HG03280 (cell line): ENCODE measurements at regions not wholly inside any gene's neighbourhood (a gene's known extent, or its start where the extent isn't known, plus 50 kb on each side); places are given as distances from the start of the nearest gene placed in this dataset.

Source experiments
- ATAC-seq: cut with Tn5 transposase; IDR thresholded peaks from one replicate; pipeline ENCODE4 v1.9.1; 2021; ENCODE audit warnings: mild to moderate bottlenecking, moderate library complexity; ENCODE audit not compliant: unreplicated experiment

DNA sequence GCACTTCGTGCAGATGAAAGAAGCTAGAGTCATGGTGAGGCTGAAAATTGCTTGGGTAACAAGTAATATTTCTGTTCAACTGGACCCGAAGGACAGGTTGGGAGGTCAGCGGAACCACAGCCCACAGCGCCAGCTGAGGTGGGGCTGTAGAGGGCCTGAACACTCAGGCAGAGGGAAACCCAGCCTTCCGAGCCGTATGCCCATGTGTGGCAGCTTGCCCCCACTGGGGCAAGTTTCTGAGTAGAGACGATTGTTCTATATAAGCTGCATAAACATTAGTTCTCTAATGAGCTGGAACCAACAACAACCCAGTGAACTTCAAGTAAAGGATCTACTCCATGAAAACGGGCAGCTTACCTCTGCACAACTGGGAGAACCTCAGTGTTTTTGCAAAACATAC lies 58.4 kb upstream of the TNS3 start:
- no peak for ATAC-seq

DNA sequence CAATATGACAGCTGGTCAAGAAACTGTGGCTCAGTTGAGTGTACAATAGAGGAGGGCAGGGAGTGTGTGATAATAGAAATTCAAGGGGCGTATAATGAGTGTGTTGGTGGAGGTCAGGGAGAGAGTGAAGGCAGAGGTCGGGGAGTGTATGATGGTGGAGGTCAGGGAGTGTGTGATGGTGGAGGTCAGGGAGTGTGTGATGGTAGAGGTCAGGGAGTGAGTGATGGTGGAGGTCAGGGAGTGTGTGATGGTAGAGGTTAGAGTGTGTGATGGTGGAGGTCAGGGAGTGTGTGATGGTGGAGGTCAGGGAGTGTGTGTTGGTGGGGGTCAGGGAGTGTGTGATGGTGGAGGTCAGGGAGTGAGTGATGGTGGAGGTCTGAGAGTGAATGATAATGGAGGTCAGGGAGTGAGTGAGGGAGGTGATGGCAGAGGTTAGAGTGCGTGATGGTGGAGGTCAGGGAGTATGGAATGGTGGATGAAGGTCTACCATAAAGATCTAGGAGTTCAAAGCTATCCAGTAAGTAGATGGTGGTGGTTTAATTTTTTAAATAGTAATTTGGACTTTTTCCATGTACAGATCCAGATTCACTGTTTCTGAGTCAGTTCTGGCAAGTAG lies 57.7 kb upstream of the TNS3 start:
- ATAC-seq: no peak

DNA sequence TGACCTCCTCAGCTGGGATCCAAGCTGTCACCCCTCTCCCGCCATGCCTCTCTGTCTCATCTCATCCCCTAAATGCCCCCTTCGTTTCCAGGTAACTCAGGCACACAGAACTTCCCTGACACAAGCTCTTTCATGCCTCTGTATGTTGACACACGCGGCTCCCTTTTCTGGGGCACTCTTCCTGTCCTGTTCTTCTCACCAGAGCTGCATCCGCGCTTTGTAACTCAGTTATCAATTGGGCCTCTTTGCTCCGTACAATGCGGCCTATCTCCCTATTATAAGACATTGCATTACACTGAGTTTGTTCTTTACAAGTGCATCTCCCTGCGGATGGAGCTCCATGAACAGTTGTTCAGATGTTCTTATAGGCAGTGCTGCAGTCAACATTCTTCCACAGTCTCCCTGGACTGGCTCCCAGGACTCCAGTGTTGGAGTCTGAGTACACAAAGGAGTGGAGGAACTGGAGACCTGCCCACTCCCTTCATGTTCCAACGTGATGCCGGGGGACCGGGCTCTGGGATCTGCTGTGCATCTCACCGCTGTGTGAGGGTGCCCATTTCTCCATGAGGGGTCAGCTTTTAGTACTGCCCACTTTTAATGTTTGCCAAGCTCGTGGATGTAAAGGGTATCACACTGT lies 56.9 kb upstream of the TNS3 start:
- no peak for ATAC-seq

DNA sequence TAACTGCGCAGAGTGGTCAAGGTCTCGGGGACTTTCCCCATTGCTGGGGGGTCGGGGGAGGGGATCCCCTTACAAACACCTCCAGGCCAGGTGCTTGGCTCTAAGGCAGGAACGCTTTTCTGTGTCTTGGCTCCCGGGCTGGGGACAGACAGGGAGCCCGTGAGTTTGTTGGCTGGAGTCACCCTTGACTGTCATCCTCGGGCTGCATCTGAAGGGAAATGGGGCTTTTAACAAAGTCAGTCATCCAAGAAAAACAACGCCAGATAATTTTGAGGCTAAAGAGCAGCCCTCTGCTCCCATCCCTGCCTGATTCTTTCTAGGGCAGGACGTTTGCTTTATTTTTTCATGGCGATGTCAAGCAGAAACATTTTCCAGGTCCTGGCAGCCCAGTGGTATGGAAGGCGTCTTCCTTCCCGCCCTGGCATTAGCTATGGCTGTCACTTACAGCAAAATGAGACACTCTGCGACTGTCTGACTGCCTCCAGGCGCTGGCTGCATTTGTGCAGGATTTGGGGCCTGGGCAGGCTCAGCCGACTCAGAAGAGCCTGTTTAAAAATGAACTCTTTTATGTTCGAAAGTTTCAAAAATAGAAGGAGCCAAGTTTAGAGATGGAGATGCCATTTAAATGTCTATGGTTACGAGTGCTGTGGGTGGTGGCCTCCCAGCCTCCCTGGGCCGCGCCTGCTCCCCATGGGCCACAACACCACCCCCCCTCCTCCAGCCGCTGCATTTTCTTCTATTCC lies 54.7 kb upstream of the TNS3 start:
- no peak for ATAC-seq

DNA sequence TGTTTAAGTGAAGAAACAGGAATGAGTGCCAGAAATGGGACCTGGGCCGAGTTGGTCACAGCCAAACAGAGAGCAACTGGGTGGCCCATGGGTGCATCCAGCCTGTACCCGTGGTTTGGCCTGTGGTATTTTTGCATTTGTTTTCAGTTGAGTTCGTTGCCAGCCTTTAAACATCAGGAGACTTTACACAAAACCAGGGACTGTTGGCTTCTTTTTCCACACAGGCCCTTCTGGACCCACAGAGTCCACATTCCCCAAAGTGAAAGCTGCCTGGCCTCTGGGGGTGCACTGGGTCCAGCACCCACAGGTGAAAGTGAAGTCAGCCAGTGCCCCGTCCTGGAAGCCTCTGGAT lies 54.1 kb upstream of the TNS3 start:
- no peak for ATAC-seq

DNA sequence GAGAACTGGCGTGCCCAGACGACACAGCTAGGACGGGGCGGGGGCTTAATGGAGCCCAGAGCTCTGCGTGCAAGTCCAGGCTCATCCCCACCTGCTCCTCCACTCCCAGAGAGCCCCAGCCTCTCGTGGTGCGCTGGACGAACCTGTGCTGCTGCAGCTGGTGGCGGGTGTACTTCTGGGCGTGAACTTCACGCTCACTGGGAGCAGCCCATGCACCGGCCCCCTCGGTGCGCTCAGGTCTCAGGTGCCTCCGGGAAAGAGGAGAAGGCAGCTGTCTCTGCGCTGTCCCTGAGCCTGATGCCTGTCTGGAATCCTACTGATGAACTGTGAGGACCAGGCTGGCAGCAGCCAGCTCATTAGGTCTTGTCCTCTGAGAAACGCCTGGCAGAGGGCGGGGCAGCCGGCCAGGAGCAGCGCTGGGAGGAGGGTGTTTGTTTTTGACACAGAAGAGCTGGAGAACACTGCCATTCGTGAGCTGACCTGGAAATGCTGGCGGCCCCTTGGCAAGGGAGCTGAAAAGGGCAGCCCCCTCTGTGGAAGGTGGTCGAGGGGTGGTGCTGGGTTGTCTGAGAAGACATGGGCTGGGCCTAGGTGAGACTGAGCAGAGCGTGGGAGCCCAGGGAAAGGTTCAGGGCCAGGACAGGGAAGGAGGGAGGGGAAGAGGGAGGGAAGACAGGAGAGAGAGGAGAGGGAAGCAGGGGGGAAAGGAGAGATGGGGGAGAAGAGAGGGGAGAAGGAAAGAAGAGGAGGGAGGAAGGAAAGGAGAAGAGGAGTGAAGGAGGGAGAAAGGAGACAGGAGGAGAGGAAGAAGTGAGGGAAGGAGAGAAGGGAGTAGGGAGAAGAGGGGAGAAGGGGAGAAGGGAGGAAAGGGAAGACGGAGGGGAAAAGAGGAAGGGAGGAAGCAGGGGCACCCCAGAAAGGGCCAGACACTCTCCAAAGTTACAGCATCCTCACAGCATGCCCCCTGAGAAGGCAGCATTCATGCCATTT lies 53.5 kb upstream of the TNS3 start:
- no peak for ATAC-seq

DNA sequence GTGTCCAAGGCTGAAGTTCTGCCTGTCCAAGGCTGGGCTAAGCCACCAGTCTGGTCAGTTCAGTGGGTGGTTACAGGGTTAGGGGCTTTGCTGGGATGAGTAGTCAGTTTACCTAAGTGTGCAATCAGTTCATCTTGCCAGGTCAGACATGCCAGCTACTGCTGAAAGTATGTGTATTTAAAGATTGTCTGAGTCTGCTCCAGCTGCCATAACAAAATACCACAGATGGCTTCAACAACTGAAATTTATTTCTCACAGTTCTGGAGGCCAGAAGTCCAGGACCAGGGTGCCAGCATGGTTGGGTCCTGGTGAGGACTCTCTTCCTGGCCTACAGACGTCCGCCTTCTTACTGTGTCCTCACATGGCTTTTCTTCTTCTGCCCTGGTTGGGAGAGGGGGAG lies 52.4 kb upstream of the TNS3 start:
- no peak for ATAC-seq

DNA sequence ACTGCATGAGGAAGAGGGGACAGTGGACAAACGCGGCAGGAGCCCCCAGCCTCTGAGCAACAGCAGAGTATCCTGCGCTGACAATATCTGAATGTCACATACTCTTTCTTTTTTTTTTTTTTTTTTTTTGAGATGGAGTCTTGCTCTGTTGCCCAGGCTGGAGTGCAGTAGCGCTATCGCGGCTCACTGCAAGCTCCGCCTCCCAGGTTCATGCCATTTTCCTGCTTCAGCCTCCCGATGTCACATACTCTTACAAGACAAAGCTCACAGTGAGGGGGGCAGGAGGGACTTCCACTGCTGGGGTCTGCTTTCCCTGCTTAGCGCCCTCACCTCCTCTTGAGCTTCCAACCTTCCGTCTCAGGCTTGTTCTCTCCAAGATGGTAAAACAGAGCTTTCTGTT lies 51.2 kb upstream of the TNS3 start:
- ATAC-seq: no peak
